ENCODE measurements at regions not wholly inside any gene's neighbourhood (a gene's known extent, or its start where the extent isn't known, plus 50 kb on each side); places are given as distances from the start of the nearest gene placed in this dataset.

- no peak overlapping the region for H3K27ac ChIP-seq
- peaks cover 26% of the 10 kb centered on the region for H3K9me3 ChIP-seq (replicated peaks)
- no peak overlapping the region for H3K4me3 ChIP-seq
- H3K4me1 ChIP-seq (replicated peaks), result no peaks in the 10 kb centered on the region
- peak in 1 of 2 experiments; percentile 28 for DNase-seq (ENCODE audit: low read depth in 1 of 2, low spot score in 2 of 2)
- no peaks in the 10 kb centered on the region for H3K27me3 ChIP-seq (replicated peaks)
- H3K36me3 ChIP-seq, result no peaks in the 10 kb centered on the region
Observed at GRCh38 chr6:170031684-170032121, 259.2 kb downstream of the DLL1 start.

GRCh38 chr6:170030821-170031471 lies 259.9 kb downstream of the DLL1 start:
- no peak overlapping the region for H3K27ac ChIP-seq
- no peaks in the 10 kb centered on the region for H3K4me1 ChIP-seq (replicated peaks)
- H3K9me3 ChIP-seq (replicated peaks), result peaks cover 26% of the 10 kb centered on the region
- H3K27me3 ChIP-seq (replicated peaks), result no peaks in the 10 kb centered on the region
- no peak overlapping the region for H3K4me3 ChIP-seq
- DNase-seq (ENCODE audit: low read depth in 1 of 2, low spot score in 2 of 2), result no peak
- H3K36me3 ChIP-seq, result no peaks in the 10 kb centered on the region

- peak in 1 of 2 experiments; percentile 28 for DNase-seq (ENCODE audit: low read depth in 1 of 2, low spot score in 2 of 2)
- Histone ChIP-seq H3K4me3 (no peak overlapping the region), H3K4me1 (replicated peaks) (no peaks in the 10 kb centered on the region), H3K36me3 (no peaks in the 10 kb centered on the region), H3K27ac (no peak overlapping the region), H3K9me3 (replicated peaks) (peaks cover 25% of the 10 kb centered on the region), H3K27me3 (replicated peaks) (no peaks in the 10 kb centered on the region)
Observed at GRCh38 chr6:170030284-170030815, 260.5 kb downstream of the DLL1 start.

GRCh38 chr6:170029416-170030283 lies 261.2 kb downstream of the DLL1 start:
- Histone ChIP-seq H3K36me3 (no peaks in the 10 kb centered on the region), H3K9me3 (replicated peaks) (peaks cover 29% of the 10 kb centered on the region), H3K27ac (no peak overlapping the region), H3K27me3 (replicated peaks) (no peaks in the 10 kb centered on the region), H3K4me3 (no peak overlapping the region), H3K4me1 (replicated peaks) (no peaks in the 10 kb centered on the region)
- DNase-seq (ENCODE audit: low read depth in 1 of 2, low spot score in 2 of 2), result peak in 1 of 2 experiments; percentile 28

GRCh38 chr6:170028629-170029345 lies 262.1 kb downstream of the DLL1 start:
- no peaks in the 10 kb centered on the region for H3K27me3 ChIP-seq (replicated peaks)
- peaks cover 31% of the 10 kb centered on the region for H3K9me3 ChIP-seq (replicated peaks)
- DNase-seq (ENCODE audit: low read depth in 1 of 2, low spot score in 2 of 2), result peak in 1 of 2 experiments; percentile 30
- H3K36me3 ChIP-seq, result no peaks in the 10 kb centered on the region
- H3K4me1 ChIP-seq (replicated peaks), result no peaks in the 10 kb centered on the region
- H3K27ac ChIP-seq, result no peak overlapping the region
- H3K4me3 ChIP-seq, result no peak overlapping the region

GRCh38 chr6:170027647-170028043 lies 263.2 kb downstream of the DLL1 start:
- peak in 1 of 2 experiments; percentile 22 for DNase-seq (ENCODE audit: low read depth in 1 of 2, low spot score in 2 of 2)
- Histone ChIP-seq H3K9me3 (replicated peaks) (peaks cover 35% of the 10 kb centered on the region), H3K27ac (no peak overlapping the region)

GRCh38 chr6:170026751-170027646 lies 263.9 kb downstream of the DLL1 start:
- DNase-seq (ENCODE audit: low read depth in 1 of 2, low spot score in 2 of 2), result no peak
- no peaks in the 10 kb centered on the region for H3K27me3 ChIP-seq (replicated peaks)
- H3K9me3 ChIP-seq (replicated peaks), result peaks cover 35% of the 10 kb centered on the region
- H3K27ac ChIP-seq, result no peak overlapping the region
- H3K36me3 ChIP-seq, result no peaks in the 10 kb centered on the region
- no peak overlapping the region for H3K4me3 ChIP-seq
- H3K4me1 ChIP-seq (replicated peaks), result no peaks in the 10 kb centered on the region

More at GRCh38 chr6:170027647-170028043, 263.2 kb downstream of the DLL1 start:
- no peaks in the 10 kb centered on the region for H3K36me3 ChIP-seq
- H3K27me3 ChIP-seq (replicated peaks), result no peaks in the 10 kb centered on the region
- H3K4me1 ChIP-seq (replicated peaks), result no peaks in the 10 kb centered on the region
- H3K4me3 ChIP-seq, result no peak overlapping the region

GRCh38 chr6:170025935-170026750 lies 264.7 kb downstream of the DLL1 start:
- no peak for DNase-seq (ENCODE audit: low read depth in 1 of 2, low spot score in 2 of 2)
- H3K9me3 ChIP-seq (replicated peaks), result peaks cover 37% of the 10 kb centered on the region
- no peaks in the 10 kb centered on the region for H3K36me3 ChIP-seq
- H3K27me3 ChIP-seq (replicated peaks), result no peaks in the 10 kb centered on the region
- no peaks in the 10 kb centered on the region for H3K4me1 ChIP-seq (replicated peaks)
- no peak overlapping the region for H3K4me3 ChIP-seq
- no peak overlapping the region for H3K27ac ChIP-seq

GRCh38 chr6:170025341-170025911 lies 265.5 kb downstream of the DLL1 start:
- Histone ChIP-seq H3K27ac (no peak overlapping the region), H3K27me3 (replicated peaks) (no peaks in the 10 kb centered on the region), H3K4me3 (no peak overlapping the region), H3K9me3 (replicated peaks) (peaks cover 35% of the 10 kb centered on the region), H3K36me3 (no peaks in the 10 kb centered on the region), H3K4me1 (replicated peaks) (no peaks in the 10 kb centered on the region)
- no peak for DNase-seq (ENCODE audit: low read depth in 1 of 2, low spot score in 2 of 2)

- no peak for DNase-seq (ENCODE audit: low read depth in 1 of 2, low spot score in 2 of 2)
- peaks cover 33% of the 10 kb centered on the region for H3K9me3 ChIP-seq (replicated peaks)
- H3K27me3 ChIP-seq (replicated peaks), result no peaks in the 10 kb centered on the region
- H3K4me3 ChIP-seq, result no peak overlapping the region
- no peaks in the 10 kb centered on the region for H3K36me3 ChIP-seq
- H3K27ac ChIP-seq, result no peak overlapping the region
- no peaks in the 10 kb centered on the region for H3K4me1 ChIP-seq (replicated peaks)
Observed at GRCh38 chr6:170024940-170025339, 265.9 kb downstream of the DLL1 start.

GRCh38 chr6:170023620-170024521 lies 267.0 kb downstream of the DLL1 start:
- H3K27ac ChIP-seq, result no peak overlapping the region
- no peaks in the 10 kb centered on the region for H3K4me1 ChIP-seq (replicated peaks)
- no peak for DNase-seq (ENCODE audit: low read depth in 1 of 2, low spot score in 2 of 2)
- H3K27me3 ChIP-seq (replicated peaks), result no peaks in the 10 kb centered on the region
- peaks cover 31% of the 10 kb centered on the region for H3K9me3 ChIP-seq (replicated peaks)
- no peak overlapping the region for H3K4me3 ChIP-seq
- H3K36me3 ChIP-seq, result no peaks in the 10 kb centered on the region
